Muscle layer of colon (tissue), 2 donors: ENCODE measurements at regions not wholly inside any gene's neighbourhood (a gene's known extent, or its start where the extent isn't known, plus 50 kb on each side); places are given as distances from the start of the nearest gene placed in this dataset.
"Not testable (repeated sequence)": the region's sequence is repeated elsewhere in the genome, so short reads cannot be mapped to it uniquely, and the experiment has no call there.

Source experiments
- H3K27ac ChIP-seq: one replicate; pipeline ENCODE4 v1.7.0; 2013; ENCODE audit warnings: low read depth, mild to moderate bottlenecking, low read length, moderate library complexity
- H3K27me3 ChIP-seq, 2 donors: one replicate each; pipeline ENCODE4 v1.7.0; 2013; ENCODE audit warnings: low read length in 2 of 2, mild to moderate bottlenecking in 2 of 2; ENCODE audit not compliant: insufficient read depth in 2 of 2, control insufficient read depth in 1 of 2
- H3K36me3 ChIP-seq: one replicate; pipeline ENCODE4 v1.7.0; 2013; ENCODE audit warnings: mild to moderate bottlenecking, low read length; ENCODE audit not compliant: insufficient read depth
- H3K4me1 ChIP-seq: one replicate; pipeline ENCODE4 v1.7.0; 2013; ENCODE audit warnings: mild to moderate bottlenecking, low read length; ENCODE audit not compliant: insufficient read depth
- H3K4me3 ChIP-seq, 2 donors: one replicate each; pipeline ENCODE4 v1.7.0; 2013; ENCODE audit warnings: low read length in 2 of 2, low read depth in 1 of 2, mild to moderate bottlenecking in 1 of 2, moderate library complexity in 1 of 2
- H3K9ac ChIP-seq: one replicate; pipeline ENCODE4 v1.7.0; 2013; ENCODE audit warnings: low read length
- H3K9me3 ChIP-seq: one replicate; pipeline ENCODE4 v1.7.0; 2013; ENCODE audit warnings: mild to moderate bottlenecking, low read length
- donor health status: abdominal sarcoma.
- donor health status: Adenocarcinoma of cecum.

DNA sequence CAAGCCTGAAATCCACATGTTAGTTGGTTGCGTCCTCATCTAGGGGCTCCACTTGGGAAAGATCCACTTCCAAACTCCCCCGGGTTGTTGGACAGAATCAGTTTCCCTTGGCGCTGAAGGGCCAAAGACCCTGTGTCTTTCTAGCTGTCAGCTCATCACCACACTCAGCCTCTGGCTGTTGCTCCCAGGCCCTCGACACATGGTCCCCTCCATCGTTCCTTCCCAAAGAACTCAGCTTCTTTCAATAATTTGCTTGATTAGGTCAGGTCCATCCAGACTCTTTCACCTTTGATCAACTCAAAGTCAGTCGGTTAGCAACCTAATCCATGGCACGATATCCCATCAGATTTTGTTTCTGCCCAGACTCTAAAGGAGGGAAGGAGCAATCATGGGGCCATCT lies 254.8 kb upstream of the SULF2 start:
- Histone ChIP-seq H3K4me3 (no peak overlapping the region), H3K27ac (no peak overlapping the region), H3K9me3 (no peaks in the 10 kb centered on the region), H3K36me3 (no peaks in the 10 kb centered on the region), H3K9ac (no peak overlapping the region), H3K4me1 (peaks cover 9% of the 10 kb centered on the region), H3K27me3 (no peaks in the 10 kb centered on the region)

- Histone ChIP-seq H3K27ac (no peak overlapping the region), H3K36me3 (no peaks in the 10 kb centered on the region), H3K4me1 (peaks cover 9% of the 10 kb centered on the region), H3K9ac (no peak overlapping the region), H3K27me3 (no peaks in the 10 kb centered on the region), H3K9me3 (no peaks in the 10 kb centered on the region), H3K4me3 (no peak overlapping the region)
Measured at GRCh38 chr20:48039514-48039913, 254.2 kb upstream of the SULF2 start.

DNA sequence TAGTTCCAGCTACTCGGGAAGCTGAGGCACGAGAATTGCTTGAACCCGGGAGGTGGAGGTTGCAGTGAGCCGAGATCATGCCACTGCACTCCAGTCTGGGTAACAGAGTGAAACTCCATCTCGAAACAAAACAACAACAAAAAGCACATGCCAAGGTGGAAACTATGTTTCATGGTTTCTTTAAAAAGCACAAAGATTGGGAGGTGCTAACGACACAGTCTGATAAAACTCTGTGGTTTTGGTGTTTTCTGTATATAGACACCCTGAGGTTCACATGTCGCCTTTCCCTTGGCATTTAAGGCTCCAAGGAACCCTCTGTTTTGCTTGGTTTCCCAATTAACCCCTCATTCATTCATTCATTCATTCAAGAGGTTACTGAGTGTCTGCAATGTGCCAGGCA lies 253.4 kb upstream of the SULF2 start:
- H3K9ac ChIP-seq = no peak overlapping the region
- no peaks in the 10 kb centered on the region for H3K27me3 ChIP-seq
- no peaks in the 10 kb centered on the region for H3K9me3 ChIP-seq
- H3K4me3 ChIP-seq = no peak overlapping the region
- H3K4me1 ChIP-seq = peaks cover 9% of the 10 kb centered on the region
- H3K27ac ChIP-seq = no peak overlapping the region
- no peaks in the 10 kb centered on the region for H3K36me3 ChIP-seq

GRCh38 chr20:48037798-48038197 lies 252.5 kb upstream of the SULF2 start:
- not testable (repeated sequence) for H3K4me3 ChIP-seq, H3K9me3 ChIP-seq, H3K9ac ChIP-seq, H3K36me3 ChIP-seq, H3K27ac ChIP-seq, H3K4me1 ChIP-seq, H3K27me3 ChIP-seq

GRCh38 chr20:48035961-48036731 lies 250.9 kb upstream of the SULF2 start:
- Histone ChIP-seq H3K4me3 (no peak overlapping the region), H3K27ac (no peak overlapping the region), H3K4me1 (peaks cover 3% of the 10 kb centered on the region), H3K27me3 (no peaks in the 10 kb centered on the region), H3K9ac (no peak overlapping the region), H3K9me3 (no peaks in the 10 kb centered on the region), H3K36me3 (no peaks in the 10 kb centered on the region)

GRCh38 chr20:48034751-48035150 lies 249.5 kb upstream of the SULF2 start:
- H3K27me3 ChIP-seq = no peaks in the 10 kb centered on the region
- H3K9ac ChIP-seq = no peak overlapping the region
- H3K27ac ChIP-seq = no peak overlapping the region
- H3K4me1 ChIP-seq = no peaks in the 10 kb centered on the region
- no peak overlapping the region for H3K4me3 ChIP-seq
- no peaks in the 10 kb centered on the region for H3K9me3 ChIP-seq
- H3K36me3 ChIP-seq = no peaks in the 10 kb centered on the region

DNA sequence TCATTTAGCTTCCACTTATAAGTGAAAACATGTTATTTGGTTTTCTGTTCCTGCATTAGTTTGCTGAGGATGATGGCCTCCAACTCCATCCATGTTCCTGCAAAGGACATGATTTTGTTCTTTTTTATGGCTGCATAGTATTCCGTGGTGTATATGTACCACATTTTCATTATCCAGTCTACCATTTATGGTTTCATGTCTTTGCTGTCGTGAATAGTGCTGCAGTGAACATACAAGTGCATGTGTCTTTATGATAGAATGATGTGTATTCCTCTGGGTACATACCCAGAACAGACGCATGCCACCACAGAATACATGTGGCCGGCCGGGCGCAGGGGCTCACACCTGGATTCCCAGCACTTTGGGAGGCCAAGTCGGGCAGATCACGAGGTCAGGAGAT lies 247.7 kb upstream of the SULF2 start:
- not testable (repeated sequence) for H3K4me1 ChIP-seq, H3K36me3 ChIP-seq, H3K9ac ChIP-seq, H3K27me3 ChIP-seq, H3K4me3 ChIP-seq, H3K9me3 ChIP-seq, H3K27ac ChIP-seq

DNA sequence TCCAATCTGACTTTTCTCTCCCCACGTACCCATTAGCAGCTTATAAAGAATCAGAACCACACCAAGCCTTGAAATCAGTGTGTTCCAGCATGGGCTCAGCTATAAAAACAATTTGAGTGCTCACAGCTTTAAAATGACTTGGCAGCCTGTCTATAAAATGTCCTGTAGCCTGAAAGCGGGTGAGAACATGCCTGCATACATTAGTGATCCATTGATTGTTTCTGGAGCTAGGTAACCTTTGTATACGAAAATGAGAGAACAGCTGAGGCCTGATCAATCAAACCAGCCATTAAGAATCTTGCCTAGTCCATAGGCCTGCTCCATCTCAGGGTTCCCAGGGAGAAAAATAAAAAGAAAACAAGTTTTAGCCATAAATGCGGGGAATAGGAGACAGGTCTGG lies 245.8 kb upstream of the SULF2 start:
- Histone ChIP-seq H3K9me3 (no peaks in the 10 kb centered on the region), H3K27me3 (no peaks in the 10 kb centered on the region), H3K36me3 (no peaks in the 10 kb centered on the region), H3K27ac (no peak overlapping the region), H3K4me3 (no peak overlapping the region), H3K4me1 (no peaks in the 10 kb centered on the region), H3K9ac (no peak overlapping the region)

DNA sequence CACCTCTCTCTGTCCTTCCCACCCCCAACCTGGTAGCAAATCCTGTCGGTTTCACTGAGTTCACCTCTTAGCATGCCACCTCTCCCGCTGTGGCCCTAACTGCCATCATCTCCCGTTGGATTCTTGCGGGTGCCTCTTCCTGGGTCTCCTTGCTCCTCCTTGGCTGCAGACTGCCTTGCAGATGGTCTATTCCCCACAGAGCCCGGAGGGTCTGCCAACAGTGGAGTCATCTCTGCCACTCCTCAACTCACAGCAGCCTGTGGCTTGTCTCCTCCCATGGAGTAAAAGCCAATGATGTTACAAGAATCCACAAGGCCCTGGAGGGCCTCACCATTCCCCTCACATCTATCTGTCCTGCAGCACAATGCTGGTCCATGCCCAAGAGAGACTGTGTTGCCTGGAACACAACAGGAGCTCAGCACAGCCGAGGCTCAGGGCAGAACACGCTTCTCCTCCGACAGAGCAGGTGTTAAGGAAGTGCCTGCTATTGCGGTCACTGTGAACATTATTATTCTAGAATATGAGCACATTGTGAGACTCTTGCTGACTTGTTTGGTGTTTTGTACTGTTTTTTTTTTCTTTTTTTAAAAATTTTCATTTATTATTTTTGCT lies 241.8 kb upstream of the SULF2 start:
- Histone ChIP-seq H3K27ac (no peak overlapping the region), H3K4me1 (no peaks in the 10 kb centered on the region), H3K9ac (no peak overlapping the region), H3K27me3 (no peaks in the 10 kb centered on the region), H3K9me3 (no peaks in the 10 kb centered on the region), H3K36me3 (no peaks in the 10 kb centered on the region), H3K4me3 (no peak overlapping the region)

- H3K9me3 ChIP-seq = no peaks in the 10 kb centered on the region
- no peak overlapping the region for H3K9ac ChIP-seq
- H3K36me3 ChIP-seq = no peaks in the 10 kb centered on the region
- no peaks in the 10 kb centered on the region for H3K27me3 ChIP-seq
- no peak overlapping the region for H3K4me3 ChIP-seq
- no peak overlapping the region for H3K27ac ChIP-seq
- H3K4me1 ChIP-seq = no peaks in the 10 kb centered on the region
Measured at GRCh38 chr20:48025661-48026060, 240.4 kb upstream of the SULF2 start.

DNA sequence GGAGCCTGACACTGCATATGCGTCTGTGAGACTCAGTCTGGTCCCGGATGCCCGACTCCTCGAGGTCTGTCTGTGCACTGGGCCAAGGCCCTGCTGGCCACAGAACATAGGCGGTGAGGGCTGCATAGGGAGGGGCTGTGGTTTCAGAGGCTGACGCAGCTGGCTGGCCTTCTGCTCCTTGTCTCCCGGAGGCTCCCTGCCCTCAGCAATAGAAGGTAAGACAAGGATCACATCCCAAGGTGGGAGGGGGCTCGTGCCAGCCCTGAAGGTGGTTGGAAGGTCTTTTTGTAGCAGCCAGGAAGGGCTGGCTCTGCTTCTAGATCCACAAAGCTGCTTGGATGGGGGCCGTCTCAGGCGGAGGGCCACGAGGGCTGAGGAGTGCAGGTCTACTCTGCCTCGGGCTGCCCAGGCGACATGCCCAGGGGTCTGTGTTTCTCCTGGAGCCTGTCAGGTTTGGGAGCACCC lies 239.8 kb upstream of the SULF2 start:
- Histone ChIP-seq H3K9ac (no peak overlapping the region), H3K36me3 (no peaks in the 10 kb centered on the region), H3K9me3 (no peaks in the 10 kb centered on the region), H3K27ac (no peak overlapping the region), H3K4me3 (no peak overlapping the region), H3K27me3 (no peaks in the 10 kb centered on the region), H3K4me1 (no peaks in the 10 kb centered on the region)

GRCh38 chr20:48024539-48024938 lies 239.3 kb upstream of the SULF2 start:
- Histone ChIP-seq H3K9ac (no peak overlapping the region), H3K27me3 (no peaks in the 10 kb centered on the region), H3K9me3 (no peaks in the 10 kb centered on the region), H3K4me3 (no peak overlapping the region), H3K4me1 (no peaks in the 10 kb centered on the region), H3K36me3 (no peaks in the 10 kb centered on the region), H3K27ac (no peak overlapping the region)
